ENCODE measurements at regions not wholly inside any gene's neighbourhood (a gene's known extent, or its start where the extent isn't known, plus 50 kb on each side); places are given as distances from the start of the nearest gene placed in this dataset.

- H2AK5ac ChIP-seq (ENCODE audit: low read depth, low read length), result no peak overlapping the region; the same call in 1 of the 2 replicates
- ATAC-seq (ENCODE audit: low read depth) (no peak), DNase-seq (no peak)
- no peak overlapping the region for H2AFZ ChIP-seq (replicated peaks; ENCODE audit: low read length, poor library complexity)
- no peak overlapping the region for H4K91ac ChIP-seq (ENCODE audit: insufficient read depth, low read depth, low read length)
- no peak overlapping the region for H2AK9ac ChIP-seq (replicated peaks; ENCODE audit: low read depth, low read length, poor library complexity)
- H2BK15ac ChIP-seq (ENCODE audit: low read depth, low read length), result no peak overlapping the region
- POLR2A ChIA-PET (ENCODE audit: unreplicated experiment), result no interaction called here
- H3K27me3 ChIP-seq (ENCODE audit: control insufficient read depth, insufficient read depth, low read length), result no peaks in the 10 kb centered on the region
- TF ChIP-seq MAFK (IDR thresholded peaks at IDR 0.05; ENCODE audit: low read depth, low read length) (no peak), FOS (IDR thresholded peaks at IDR 0.05; ENCODE audit: low read depth, low read length) (no peak), RFX5 (IDR thresholded peaks at IDR 0.05; ENCODE audit: low read depth, low read length) (no peak), RCOR1 (IDR thresholded peaks at IDR 0.05; ENCODE audit: insufficient replicate concordance, low read length) (no peak), MAZ (IDR thresholded peaks at IDR 0.05; ENCODE audit: borderline replicate concordance, low read depth, low read length) (no peak), POLR2A (IDR thresholded peaks at IDR 0.05; ENCODE audit: low read depth, low read length) (no peak), SMC3 (IDR thresholded peaks at IDR 0.05; ENCODE audit: low read depth, low read length) (no peak), CTCF (conservative IDR thresholded peaks at IDR 0.05; ENCODE audit: low read depth, low read length) (no peak), BHLHE40 (IDR thresholded peaks at IDR 0.05; ENCODE audit: low read depth, low read length) (no peak), USF2 (IDR thresholded peaks at IDR 0.05; ENCODE audit: low read depth, low read length) (no peak), NFE2L2 (IDR thresholded peaks at IDR 0.05; ENCODE audit: low read depth, low read length) (no peak), MXI1 (IDR thresholded peaks at IDR 0.05; ENCODE audit: borderline replicate concordance, low read depth, low read length) (no peak), CHD1 (IDR thresholded peaks at IDR 0.05; ENCODE audit: low read depth, low read length) (no peak), ELK1 (IDR thresholded peaks at IDR 0.05; ENCODE audit: borderline replicate concordance, low read depth, low read length) (no peak), CEBPB (IDR thresholded peaks at IDR 0.05; ENCODE audit: low read depth, low read length) (no peak), RAD21 (IDR thresholded peaks at IDR 0.05; ENCODE audit: low read length) (no peak)
- no peak overlapping the region for H3K4ac ChIP-seq (ENCODE audit: low read depth, low read length)
- no peak overlapping the region for H4K8ac ChIP-seq (ENCODE audit: low read depth in 2 of 2, low read length in 2 of 2)
- H2BK20ac ChIP-seq (ENCODE audit: low read depth, low read length), result no peak overlapping the region
- no peak overlapping the region for H3K27ac ChIP-seq (ENCODE audit: insufficient read depth, low read length)
- no peak overlapping the region for H2BK120ac ChIP-seq (ENCODE audit: low read depth, low read length)
- no peaks in the 10 kb centered on the region for H3K9me3 ChIP-seq (ENCODE audit: control insufficient read depth, insufficient read depth, low read length)
- no peak overlapping the region for H3K4me2 ChIP-seq (ENCODE audit: low read depth, low read length)
- H4K20me1 ChIP-seq (ENCODE audit: insufficient read depth, low read length), result no peaks in the 10 kb centered on the region
- H3K18ac ChIP-seq (ENCODE audit: low read depth, low read length), result no peak overlapping the region
- H3K56ac ChIP-seq (ENCODE audit: extremely low read depth, insufficient read depth, low read length), result no peak overlapping the region
- H3K79me1 ChIP-seq (ENCODE audit: low read depth in 1 of 2, low read length in 2 of 2), result no peaks in the 10 kb centered on the region
- CTCF ChIA-PET, result no interaction called here
- H3K4me3 ChIP-seq (ENCODE audit: insufficient read depth, low read depth, low read length), result no peak overlapping the region
- in situ Hi-C loops (cut with MboI; ENCODE audit: low sequenced_read_pairs), result no loop called here
- H4K5ac ChIP-seq (ENCODE audit: low read depth, low read length), result no peak overlapping the region
- no peak overlapping the region for H2BK5ac ChIP-seq (ENCODE audit: low read depth, low read length, poor library complexity, severe bottlenecking)
- no peaks in the 10 kb centered on the region for H3K4me1 ChIP-seq (ENCODE audit: control insufficient read depth, insufficient read depth, low read length)
- WGBS, 2 experiments (ENCODE audit: extremely low coverage in 2 of 2, insufficient read length in 1 of 2), result no CpG with 5 or more reads among the region's 3 CpGs
- intact Hi-C loops (cut with micrococcal nuclease), result no loop called here
- H3K9me1 ChIP-seq (ENCODE audit: insufficient read depth, low read length), result no peaks in the 10 kb centered on the region
- H3K23ac ChIP-seq (ENCODE audit: low read depth, low read length), result no peak overlapping the region
- dilution Hi-C loops (cut with HindIII; ENCODE audit: low sequenced_read_pairs, unreplicated experiment), result no loop called here
- BruUV-seq (replicated peaks), result no TSS peak
- no peak overlapping the region for H3K14ac ChIP-seq (replicated peaks; ENCODE audit: low read depth, low read length)
- H3K9ac ChIP-seq (ENCODE audit: low read depth, low read length), result no peak overlapping the region
- no peaks in the 10 kb centered on the region for H3K36me3 ChIP-seq (ENCODE audit: control insufficient read depth, insufficient read depth, low read length)
Measured at GRCh38 chr16:75922250-75922649, 196.0 kb upstream of the CPHXL start.

Measured in IMR-90 (cell line).